Activated CD4-positive, alpha-beta T cell treated with anti-CD3 and anti-CD28 coated beads, Interleukin-2, amount 50 U/mL, for 48 hours (primary cell): ENCODE measurements at regions not wholly inside any gene's neighbourhood (a gene's known extent, or its start where the extent isn't known, plus 50 kb on each side); places are given as distances from the start of the nearest gene placed in this dataset.
"Not testable (repeated sequence)": the region's sequence is repeated elsewhere in the genome, so short reads cannot be mapped to it uniquely, and the experiment has no call there.

ENCODE experiments used
- DNase-seq, 2 experiments: peaks; one replicate each; pipeline ENCODE4 v3.0.0-alpha.2; 2020

DNA sequence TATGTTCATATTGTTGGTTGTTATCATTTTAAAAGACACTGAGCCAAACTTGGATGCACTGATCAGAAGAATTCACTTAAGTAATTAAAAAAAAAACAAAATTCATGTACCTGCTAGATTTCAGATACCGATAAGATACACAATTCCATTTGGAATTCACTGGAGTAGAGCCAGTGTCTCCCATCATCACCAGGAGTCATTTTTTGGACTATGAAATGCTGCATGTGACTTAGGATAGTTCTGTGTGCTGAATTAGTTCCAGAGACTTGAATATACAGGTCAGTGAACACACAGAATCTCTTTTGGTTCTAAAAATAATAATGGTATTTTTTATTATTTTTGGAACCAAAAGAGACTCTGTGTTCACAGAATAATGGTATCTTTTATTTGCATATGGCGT lies 482.6 kb upstream of the PIK3R1 start:
- no peak for DNase-seq

DNA sequence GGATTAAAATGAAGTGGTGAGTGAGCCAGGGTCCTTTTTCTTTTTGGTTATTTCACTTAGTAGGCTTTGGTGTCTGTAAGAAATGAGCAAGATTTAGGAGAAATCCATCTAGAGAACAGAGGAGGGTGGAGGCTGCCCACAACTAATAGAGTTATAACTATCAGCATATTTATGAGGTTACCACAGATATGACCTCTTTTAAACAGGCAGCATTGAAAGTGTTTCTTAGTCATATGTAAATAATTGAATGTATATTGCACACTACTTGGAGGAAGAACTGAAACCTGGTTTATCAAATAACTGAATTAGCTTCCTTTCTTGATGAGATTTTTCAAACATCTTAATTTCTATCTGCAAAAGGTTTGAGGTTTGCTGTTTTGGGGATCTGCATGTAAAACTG lies 483.1 kb upstream of the PIK3R1 start:
- DNase-seq, result no peak

DNA sequence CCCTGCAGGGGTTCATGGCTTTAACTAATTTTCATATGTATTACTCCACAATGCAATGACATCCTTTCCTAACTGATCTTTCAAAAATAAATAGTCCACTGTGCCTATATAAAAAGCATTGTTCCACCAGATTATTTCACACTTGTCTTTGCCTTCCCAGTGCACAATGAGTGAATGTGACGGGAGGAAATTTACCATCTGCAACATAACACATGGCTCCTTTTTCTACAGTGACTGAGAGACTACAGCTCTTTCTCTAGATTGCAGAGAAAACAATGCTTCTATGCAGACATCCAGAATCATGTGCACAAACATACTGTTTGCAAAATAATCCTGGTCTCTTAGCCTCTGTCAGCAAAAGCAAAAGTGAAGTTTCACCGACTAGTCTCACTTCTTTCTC lies 483.7 kb upstream of the PIK3R1 start:
- no peak for DNase-seq

GRCh38 chr5:67730917-67731474 lies 484.6 kb upstream of the PIK3R1 start:
- DNase-seq, result no peak

DNA sequence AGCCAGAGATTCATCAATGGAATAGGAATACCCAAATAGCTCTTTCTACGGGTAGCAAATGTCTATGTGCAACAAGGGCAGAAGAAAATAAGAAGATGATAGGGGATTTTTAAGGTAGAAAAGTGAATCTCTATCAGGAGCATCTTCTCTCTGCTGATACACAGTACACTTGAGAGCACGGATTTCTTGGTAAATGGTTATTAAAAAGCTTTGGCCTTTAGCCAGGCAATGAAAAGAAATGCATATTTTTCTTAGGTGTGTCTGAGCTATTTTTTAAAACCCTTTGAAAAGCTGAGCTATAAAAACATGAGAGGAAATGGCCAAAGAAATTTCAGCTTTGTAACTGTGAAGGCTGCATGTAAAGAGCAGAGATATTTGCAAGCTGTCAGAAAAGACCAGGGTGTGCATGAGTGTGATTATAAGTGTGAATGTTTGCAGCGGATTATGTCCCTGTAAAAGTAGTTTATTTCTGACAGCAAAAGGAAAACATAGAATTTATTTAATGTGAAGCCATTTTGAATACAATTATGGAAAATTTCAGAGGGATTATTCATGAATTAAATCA lies 487.1 kb upstream of the PIK3R1 start:
- DNase-seq, result no peak

DNA sequence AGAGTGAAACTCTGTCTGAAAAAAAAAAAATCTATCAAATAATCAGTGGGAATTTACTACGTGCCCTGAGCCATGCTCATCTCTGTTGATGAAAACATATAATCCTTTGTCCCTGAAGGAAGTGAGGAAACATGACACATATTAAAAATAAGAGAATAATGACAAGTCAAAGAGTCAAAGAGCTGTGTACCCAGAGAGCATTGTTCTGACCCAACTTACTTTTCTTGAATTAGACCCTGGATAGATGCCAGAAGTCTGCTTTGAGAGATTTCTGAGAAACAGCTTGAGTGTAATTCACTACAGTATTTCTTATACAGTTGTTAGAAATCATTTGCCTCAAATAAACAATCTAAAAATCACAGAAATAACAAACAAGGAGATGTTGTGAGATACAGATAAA lies 490.0 kb upstream of the PIK3R1 start:
- DNase-seq, result no peak

DNA sequence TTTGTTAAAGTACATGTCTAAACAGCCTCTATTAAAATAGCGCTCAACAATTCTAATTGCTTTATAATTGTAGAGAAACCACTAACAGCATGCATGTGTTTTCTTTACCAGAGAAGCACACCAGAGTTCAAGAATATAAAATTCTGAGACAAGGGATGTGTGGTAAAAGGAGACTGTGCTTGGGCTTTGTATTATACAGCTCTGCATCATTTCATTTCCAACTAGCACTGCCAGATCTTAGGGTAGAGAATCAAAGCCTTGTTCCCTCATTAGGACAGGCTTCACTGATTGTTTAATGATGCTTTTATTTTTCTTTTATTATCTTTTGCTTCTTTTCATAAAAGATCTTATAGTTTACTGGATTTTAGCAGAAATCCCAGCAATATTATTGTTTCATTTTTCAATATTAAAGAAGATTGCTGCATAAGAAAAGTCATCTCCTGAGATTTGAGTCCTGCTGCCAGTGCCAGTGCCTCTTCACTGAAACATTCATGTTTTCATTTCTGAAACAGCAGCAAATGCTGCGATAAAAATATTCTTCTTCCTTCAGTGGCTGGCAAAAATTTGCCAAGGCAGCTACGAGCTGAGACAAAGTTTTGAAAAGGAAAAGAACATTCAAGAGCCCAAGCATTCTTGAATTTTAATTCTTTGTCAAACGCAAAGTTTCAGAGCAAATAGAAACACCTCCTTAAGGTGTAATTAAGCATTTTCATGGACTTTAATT lies 491.0 kb upstream of the PIK3R1 start:
- no peak for DNase-seq

GRCh38 chr5:67723873-67724272 lies 491.7 kb upstream of the PIK3R1 start:
- no peak for DNase-seq

DNA sequence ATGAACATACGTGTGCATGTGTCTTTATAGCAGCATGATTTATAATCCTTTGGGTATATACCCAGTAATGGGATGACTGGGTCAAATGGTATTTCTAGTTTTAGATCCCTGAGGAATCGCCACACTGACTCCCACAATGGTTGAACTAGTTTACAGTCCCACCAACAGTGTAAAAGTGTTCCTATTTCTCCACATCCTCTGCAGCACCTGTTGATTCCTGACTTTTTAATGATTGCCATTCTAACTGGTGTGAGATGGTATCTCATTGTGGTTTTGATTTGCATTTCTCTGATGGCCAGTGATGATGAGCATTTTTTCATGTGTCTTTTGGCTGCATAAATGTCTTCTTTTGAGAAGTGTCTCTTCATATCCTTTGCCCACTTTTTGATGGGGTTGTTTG lies 493.0 kb upstream of the PIK3R1 start:
- DNase-seq, result not testable (repeated sequence)

- no peak for DNase-seq
These were observed 495.3 kb upstream of the PIK3R1 start for GRCh38 chr5:67720162-67720772.

DNA sequence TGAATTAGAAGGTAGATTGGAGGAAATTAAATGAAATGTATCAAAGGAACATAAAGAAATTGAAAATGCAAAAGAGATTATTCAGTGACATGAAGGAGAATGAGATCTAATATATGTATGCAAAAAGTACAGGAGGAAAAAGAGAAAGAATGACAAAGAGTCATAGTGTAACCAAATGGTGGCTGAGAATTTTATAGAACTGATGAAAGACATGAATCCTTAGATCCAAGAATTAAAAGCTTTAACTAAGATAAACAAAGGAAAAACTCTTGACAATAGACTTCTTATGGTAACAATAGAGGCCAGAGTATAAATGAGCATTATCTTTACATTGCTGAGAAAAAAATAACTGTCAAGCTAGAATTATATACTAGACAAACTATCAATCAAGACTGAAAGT lies 505.4 kb upstream of the CD180 start:
- DNase-seq, result no peak

- no peak for DNase-seq
These were observed 503.0 kb upstream of the CD180 start for GRCh38 chr5:67699560-67699959.

- DNase-seq, result no peak
These were observed 499.8 kb upstream of the CD180 start for GRCh38 chr5:67696446-67696845.

- no peak for DNase-seq
These were observed 498.8 kb upstream of the CD180 start for GRCh38 chr5:67695369-67695768.

DNA sequence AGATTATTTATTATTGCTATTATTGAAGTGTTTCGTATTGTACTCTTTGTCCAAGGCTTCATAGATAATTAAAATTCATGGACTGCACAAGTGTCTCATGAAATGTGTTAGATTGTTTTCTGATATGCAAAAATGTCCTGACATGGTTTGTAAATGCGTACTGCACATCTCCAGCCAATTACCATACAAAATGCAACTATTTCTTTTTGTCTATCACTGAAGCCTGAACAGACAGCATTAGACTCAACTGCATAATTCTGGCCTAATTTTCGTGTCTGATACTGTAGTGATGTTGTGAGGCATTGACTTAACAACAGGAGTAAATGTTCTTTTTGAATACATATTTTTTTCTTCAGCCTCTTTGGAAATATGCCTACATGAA lies 498.2 kb upstream of the CD180 start:
- DNase-seq, result no peak

DNA sequence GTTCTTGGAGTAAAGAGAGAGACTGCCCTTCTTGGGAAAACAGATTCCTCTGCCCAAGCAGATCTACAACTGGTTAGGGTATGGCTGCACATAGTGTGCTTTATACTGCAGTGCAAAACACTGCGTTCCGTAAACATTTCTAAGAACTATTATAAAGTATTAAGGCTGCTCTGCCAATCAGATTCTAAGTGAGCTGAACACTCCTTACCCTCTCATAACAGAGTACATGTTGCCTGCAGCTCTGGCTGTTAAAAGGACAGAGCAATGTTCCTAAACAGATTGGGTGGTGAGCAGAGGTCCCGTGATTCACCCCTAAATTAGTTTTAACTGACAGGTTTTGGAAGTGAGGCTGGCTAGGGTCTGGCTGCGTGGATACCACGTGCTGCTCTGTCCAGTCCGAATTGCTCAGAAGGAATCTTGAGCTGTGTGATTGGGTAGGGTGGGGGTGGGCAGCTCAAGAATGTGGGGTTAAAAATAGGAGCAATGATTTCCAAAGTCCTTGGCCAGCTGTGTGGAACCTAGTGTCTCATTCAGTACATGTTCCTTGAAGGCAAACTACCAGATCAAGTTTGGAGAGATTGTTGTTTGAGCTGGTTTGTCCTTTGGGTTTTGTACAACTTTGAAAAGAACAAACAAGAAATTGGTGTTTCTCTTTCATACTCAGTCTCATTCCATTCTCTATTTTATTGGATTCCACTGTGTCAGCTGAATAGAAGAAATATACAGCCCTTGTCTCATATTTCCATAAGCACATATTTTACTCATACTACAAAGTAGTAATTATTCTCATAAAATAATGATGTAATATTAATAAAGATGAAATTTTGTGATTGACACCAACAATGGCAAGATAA lies 497.6 kb upstream of the CD180 start:
- no peak for DNase-seq

GRCh38 chr5:67686746-67687145 lies 490.1 kb upstream of the CD180 start:
- DNase-seq, result no peak

GRCh38 chr5:67681703-67682102 lies 485.1 kb upstream of the CD180 start:
- DNase-seq, result no peak

DNA sequence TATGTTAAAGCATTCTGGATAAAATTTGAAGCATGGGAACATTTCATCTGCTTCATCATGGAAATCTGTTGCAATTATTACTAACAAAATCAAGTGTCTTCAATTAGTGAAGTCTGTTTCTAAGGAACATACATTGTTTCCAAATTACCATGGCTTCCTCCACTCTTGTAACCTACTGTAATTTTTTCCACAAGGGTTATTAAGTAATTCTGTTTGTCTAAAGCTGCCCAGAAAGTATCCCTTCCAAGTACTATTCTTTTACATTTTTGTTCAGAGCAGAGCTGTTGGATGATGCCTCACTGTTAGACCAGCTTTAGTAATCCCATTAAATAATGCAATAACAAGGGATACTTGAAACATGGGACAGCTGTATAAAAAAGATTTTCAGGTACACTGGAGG lies 483.5 kb upstream of the CD180 start:
- DNase-seq, result no peak

DNA sequence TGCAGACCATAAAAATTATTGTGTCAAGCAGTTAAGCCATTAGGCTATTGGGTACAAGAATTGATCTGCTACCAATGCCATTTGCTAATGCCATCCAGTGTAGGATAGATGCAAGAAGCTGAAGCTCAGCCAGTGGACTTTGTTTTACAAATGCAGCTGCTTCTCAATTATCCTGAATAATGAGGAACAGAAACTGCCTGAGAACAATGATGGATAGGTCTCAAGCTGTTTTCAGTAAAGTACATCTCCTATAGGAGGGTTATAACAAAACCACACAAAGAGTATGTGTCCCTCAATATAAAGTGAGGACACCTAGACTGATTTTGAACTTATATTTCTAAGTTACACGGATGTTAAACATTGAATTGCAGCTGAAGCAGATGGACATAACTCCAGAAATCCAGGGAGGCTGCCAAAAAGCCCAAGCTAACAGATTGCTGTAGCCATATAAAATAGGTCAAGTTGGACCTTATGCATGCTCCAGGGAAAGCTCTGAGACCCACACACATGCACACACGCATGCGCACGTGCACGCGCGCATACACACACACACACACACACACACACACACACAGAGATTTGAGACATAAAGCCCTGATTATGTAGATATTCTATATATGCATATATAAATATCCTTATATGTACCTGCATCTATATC lies 482.7 kb upstream of the CD180 start:
- DNase-seq, result no peak

- no peak for DNase-seq
These were observed 482.0 kb upstream of the CD180 start for GRCh38 chr5:67678594-67678993.

GRCh38 chr5:67677422-67677970 lies 480.9 kb upstream of the CD180 start:
- DNase-seq, result no peak

DNA sequence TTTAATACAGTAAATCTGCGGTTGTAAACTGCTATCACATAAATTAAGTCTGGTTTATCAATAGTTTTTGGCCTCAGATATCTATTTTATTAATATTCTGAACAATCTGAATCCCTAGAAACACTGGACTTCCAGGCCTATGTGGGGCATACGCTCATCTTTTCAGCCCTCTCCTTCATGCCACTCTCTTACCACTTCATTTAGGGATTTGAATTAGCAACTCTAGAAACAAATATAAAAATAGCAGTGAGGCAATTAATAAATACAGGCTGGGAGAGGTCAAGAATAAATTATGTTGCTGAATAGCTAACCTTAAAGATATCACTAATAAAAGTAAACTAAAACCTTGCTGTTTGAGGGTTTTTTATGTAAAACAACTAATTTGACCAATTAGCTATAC lies 480.3 kb upstream of the CD180 start:
- DNase-seq, result no peak
